ENCODE measurements at regions not wholly inside any gene's neighbourhood (a gene's known extent, or its start where the extent isn't known, plus 50 kb on each side); places are given as distances from the start of the nearest gene placed in this dataset.

- ATAC-seq (no peak), DNase-seq (ENCODE audit: low spot score) (no peak)
- POLR2A ChIA-PET, result no interaction called here
- peaks cover 80% of the 10 kb centered on the region for H3K9me3 Mint-ChIP-seq
- H3K4me3 Mint-ChIP-seq, result no peak overlapping the region
- CTCF ChIA-PET, result no interaction called here
- TF ChIP-seq ATF2 (CRISPR knock-in tag; IDR thresholded peaks at IDR 0.05; ENCODE audit: borderline replicate concordance, low read depth) (no peak), ZNF423 (CRISPR knock-in tag; IDR thresholded peaks at IDR 0.05) (no peak), ZNF138 (CRISPR knock-in tag; conservative IDR thresholded peaks at IDR 0.05) (no peak), CDX4 (CRISPR knock-in tag; IDR thresholded peaks at IDR 0.05; ENCODE audit: borderline replicate concordance) (no peak)
- H3K27ac Mint-ChIP-seq, result no peak overlapping the region
- H3K36me3 Mint-ChIP-seq, result peaks cover 59% of the 10 kb centered on the region
- H3K4me1 Mint-ChIP-seq, result no peaks in the 10 kb centered on the region
- peaks cover 8% of the 10 kb centered on the region for H3K27me3 Mint-ChIP-seq (ENCODE audit: low read depth)
Measured at GRCh38 chr12:127191129-127191528, 1075.8 kb upstream of the TMEM132C start.

GRCh38 chr12:127192391-127192790 lies 1074.6 kb upstream of the TMEM132C start:
- peaks cover 8% of the 10 kb centered on the region for H3K27me3 Mint-ChIP-seq (ENCODE audit: low read depth)
- CTCF ChIA-PET, result no interaction called here
- no peak for TF ChIP-seq CREB1 (CRISPR knock-in tag; IDR thresholded peaks at IDR 0.05)
- no peak for TF ChIP-seq TEAD4 (CRISPR knock-in tag; IDR thresholded peaks at IDR 0.05)
- TF ChIP-seq RORB (CRISPR knock-in tag; IDR thresholded peaks at IDR 0.05), result no peak
- no peak overlapping the region for H3K27ac Mint-ChIP-seq
- no peaks in the 10 kb centered on the region for H3K4me1 Mint-ChIP-seq
- peaks cover 61% of the 10 kb centered on the region for H3K36me3 Mint-ChIP-seq
- no peak overlapping the region for H3K4me3 Mint-ChIP-seq
- H3K9me3 Mint-ChIP-seq, result peaks cover 76% of the 10 kb centered on the region
- no peak for ATAC-seq
- DNase-seq (ENCODE audit: low spot score), result no peak
- POLR2A ChIA-PET, result no interaction called here

GRCh38 chr12:127193341-127193740 lies 1073.6 kb upstream of the TMEM132C start:
- TF ChIP-seq ARID4B (CRISPR knock-in tag; IDR thresholded peaks at IDR 0.05; ENCODE audit: borderline replicate concordance) (no peak), TEAD1 (CRISPR knock-in tag; IDR thresholded peaks at IDR 0.05) (no peak), SOX15 (CRISPR knock-in tag; IDR thresholded peaks at IDR 0.05) (no peak), ZNF281 (CRISPR knock-in tag; IDR thresholded peaks at IDR 0.05) (no peak), ATF1 (CRISPR knock-in tag; IDR thresholded peaks at IDR 0.05) (no peak)
- ChIA-PET CTCF (no interaction called here), POLR2A (no interaction called here)

More at GRCh38 chr12:127193341-127193740, 1073.6 kb upstream of the TMEM132C start:
- no peaks in the 10 kb centered on the region for H3K4me1 Mint-ChIP-seq
- no peak overlapping the region for H3K4me3 Mint-ChIP-seq
- H3K27me3 Mint-ChIP-seq (ENCODE audit: low read depth), result peaks cover 11% of the 10 kb centered on the region
- no peak for DNase-seq (ENCODE audit: low spot score)
- ATAC-seq, result no peak
- H3K27ac Mint-ChIP-seq, result no peak overlapping the region
- peaks cover 75% of the 10 kb centered on the region for H3K9me3 Mint-ChIP-seq
- H3K36me3 Mint-ChIP-seq, result peaks cover 58% of the 10 kb centered on the region
